WTC11 (cell line): ENCODE measurements at regions not wholly inside any gene's neighbourhood (a gene's known extent, or its start where the extent isn't known, plus 50 kb on each side); places are given as distances from the start of the nearest gene placed in this dataset.

Experiments used
- ATAC-seq: fragments of 200-7000 bp; cut with Tn5 transposase; 2 replicates; pipeline ENCODE4 v1.10.0; 2021; ENCODE audit warnings: mild to moderate bottlenecking, moderate library complexity
- CTCF ChIA-PET: fragments of 300-600 bp; sonication (Branson Sonifier 250); formaldehyde crosslinking; loops from one replicate; lab custom pipeline; 2021; ENCODE audit warnings: antibody characterized with exemption; lab: Charles Lee
- POLR2A ChIA-PET: fragments of 350-600 bp; sonication (Branson Sonifier 250); formaldehyde crosslinking; loops from one replicate; lab custom pipeline; 2021; ENCODE audit warnings: antibody characterized with exemption; lab: Charles Lee
- DNase-seq: peaks from one replicate; pipeline ENCODE4 v3.0.0; 2021; ENCODE audit warnings: low spot score
- H3K27ac Mint-ChIP-seq: 2 replicates; pipeline ENCODE4 v1.8.0; 2021; ENCODE audit warnings: mixed read lengths
- H3K27me3 Mint-ChIP-seq: 2 replicates; pipeline ENCODE4 v1.8.0; 2021; ENCODE audit warnings: low read depth, mild to moderate bottlenecking, moderate library complexity, mixed read lengths
- H3K36me3 Mint-ChIP-seq: 2 replicates; pipeline ENCODE4 v1.8.0; 2021; ENCODE audit warnings: mixed read lengths
- H3K4me1 Mint-ChIP-seq: 2 replicates; pipeline ENCODE4 v1.8.0; 2022; ENCODE audit warnings: mixed read lengths
- H3K4me3 Mint-ChIP-seq: 2 replicates; pipeline ENCODE4 v1.8.0; 2021; ENCODE audit warnings: mild to moderate bottlenecking, moderate library complexity, mixed read lengths
- H3K9me3 Mint-ChIP-seq: 2 replicates; pipeline ENCODE4 v1.8.0; 2021; ENCODE audit warnings: mixed read lengths
- FOXP1 ChIP-seq: sonication (generic); formaldehyde crosslinking; IDR thresholded peaks from 2 replicates; pipeline ENCODE4 v1.8.0; 2022; ENCODE audit warnings: missing genetic modification reagents, mild to moderate bottlenecking, moderate library complexity, borderline replicate concordance
- TEAD1 ChIP-seq: sonication (generic); formaldehyde crosslinking; IDR thresholded peaks from 2 replicates; pipeline ENCODE4 v1.8.0; 2022; ENCODE audit warnings: mild to moderate bottlenecking, missing genetic modification reagents
- TF ChIP-seq, protein P1 (sequence below): fragments of 250-450 bp; sonication (Bioruptor Pico); IDR thresholded peaks from 2 replicates; pipeline ENCODE4 v1.9.0; 2021; ENCODE audit warnings: mild to moderate bottlenecking, borderline replicate concordance
- TF ChIP-seq, protein P2 (sequence below): fragments of 250-450 bp; sonication (Bioruptor Pico); IDR thresholded peaks from 2 replicates; pipeline ENCODE4 v2.1.2; 2022; ENCODE audit warnings: mild to moderate bottlenecking, moderate library complexity
- TF ChIP-seq, protein P3 (sequence below): sonication (generic); formaldehyde crosslinking; IDR thresholded peaks from 2 replicates; pipeline ENCODE4 v1.8.1; 2023; ENCODE audit warnings: mild to moderate bottlenecking, moderate library complexity, missing genetic modification reagents
- TF ChIP-seq, protein P4 (sequence below): fragments of 200-600 bp; IDR thresholded peaks from 2 replicates; pipeline ENCODE4 v1.8.0; 2022; ENCODE audit warnings: antibody characterized with exemption
- TF ChIP-seq, protein P5 (sequence below): sonication (generic); formaldehyde crosslinking; IDR thresholded peaks from 2 replicates; pipeline ENCODE4 v1.8.0; 2022; ENCODE audit warnings: mild to moderate bottlenecking, missing genetic modification reagents
- TF ChIP-seq, protein P6 (sequence below): sonication (generic); formaldehyde crosslinking; IDR thresholded peaks from 2 replicates; pipeline ENCODE4 v1.8.1; 2023; ENCODE audit warnings: mild to moderate bottlenecking, missing genetic modification reagents

DNA sequence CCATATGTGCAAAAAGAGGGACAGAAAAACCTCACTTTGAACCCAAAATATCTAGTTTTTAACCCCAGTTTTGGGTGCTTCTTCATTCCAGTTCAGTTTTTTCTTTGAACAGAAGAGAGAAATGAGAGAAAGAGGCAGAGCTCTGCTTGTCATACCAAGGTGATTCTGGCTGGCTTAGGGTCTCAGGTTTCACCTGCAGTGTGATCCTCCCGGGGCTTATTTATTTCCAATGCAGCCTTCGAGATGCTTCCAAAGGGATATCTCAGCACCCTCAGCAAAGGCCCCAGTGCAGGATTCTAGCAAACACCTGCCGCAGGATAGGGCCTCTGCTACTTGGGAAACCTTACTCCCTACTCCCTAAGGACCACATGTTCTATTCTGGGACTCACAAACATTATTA lies 131.3 kb downstream of the WDR11 start:
- TF ChIP-seq, protein P1, sequence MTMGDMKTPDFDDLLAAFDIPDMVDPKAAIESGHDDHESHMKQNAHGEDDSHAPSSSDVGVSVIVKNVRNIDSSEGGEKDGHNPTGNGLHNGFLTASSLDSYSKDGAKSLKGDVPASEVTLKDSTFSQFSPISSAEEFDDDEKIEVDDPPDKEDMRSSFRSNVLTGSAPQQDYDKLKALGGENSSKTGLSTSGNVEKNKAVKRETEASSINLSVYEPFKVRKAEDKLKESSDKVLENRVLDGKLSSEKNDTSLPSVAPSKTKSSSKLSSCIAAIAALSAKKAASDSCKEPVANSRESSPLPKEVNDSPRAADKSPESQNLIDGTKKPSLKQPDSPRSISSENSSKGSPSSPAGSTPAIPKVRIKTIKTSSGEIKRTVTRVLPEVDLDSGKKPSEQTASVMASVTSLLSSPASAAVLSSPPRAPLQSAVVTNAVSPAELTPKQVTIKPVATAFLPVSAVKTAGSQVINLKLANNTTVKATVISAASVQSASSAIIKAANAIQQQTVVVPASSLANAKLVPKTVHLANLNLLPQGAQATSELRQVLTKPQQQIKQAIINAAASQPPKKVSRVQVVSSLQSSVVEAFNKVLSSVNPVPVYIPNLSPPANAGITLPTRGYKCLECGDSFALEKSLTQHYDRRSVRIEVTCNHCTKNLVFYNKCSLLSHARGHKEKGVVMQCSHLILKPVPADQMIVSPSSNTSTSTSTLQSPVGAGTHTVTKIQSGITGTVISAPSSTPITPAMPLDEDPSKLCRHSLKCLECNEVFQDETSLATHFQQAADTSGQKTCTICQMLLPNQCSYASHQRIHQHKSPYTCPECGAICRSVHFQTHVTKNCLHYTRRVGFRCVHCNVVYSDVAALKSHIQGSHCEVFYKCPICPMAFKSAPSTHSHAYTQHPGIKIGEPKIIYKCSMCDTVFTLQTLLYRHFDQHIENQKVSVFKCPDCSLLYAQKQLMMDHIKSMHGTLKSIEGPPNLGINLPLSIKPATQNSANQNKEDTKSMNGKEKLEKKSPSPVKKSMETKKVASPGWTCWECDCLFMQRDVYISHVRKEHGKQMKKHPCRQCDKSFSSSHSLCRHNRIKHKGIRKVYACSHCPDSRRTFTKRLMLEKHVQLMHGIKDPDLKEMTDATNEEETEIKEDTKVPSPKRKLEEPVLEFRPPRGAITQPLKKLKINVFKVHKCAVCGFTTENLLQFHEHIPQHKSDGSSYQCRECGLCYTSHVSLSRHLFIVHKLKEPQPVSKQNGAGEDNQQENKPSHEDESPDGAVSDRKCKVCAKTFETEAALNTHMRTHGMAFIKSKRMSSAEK: no peak
- no peak for TF ChIP-seq TEAD1
- TF ChIP-seq, protein P2, sequence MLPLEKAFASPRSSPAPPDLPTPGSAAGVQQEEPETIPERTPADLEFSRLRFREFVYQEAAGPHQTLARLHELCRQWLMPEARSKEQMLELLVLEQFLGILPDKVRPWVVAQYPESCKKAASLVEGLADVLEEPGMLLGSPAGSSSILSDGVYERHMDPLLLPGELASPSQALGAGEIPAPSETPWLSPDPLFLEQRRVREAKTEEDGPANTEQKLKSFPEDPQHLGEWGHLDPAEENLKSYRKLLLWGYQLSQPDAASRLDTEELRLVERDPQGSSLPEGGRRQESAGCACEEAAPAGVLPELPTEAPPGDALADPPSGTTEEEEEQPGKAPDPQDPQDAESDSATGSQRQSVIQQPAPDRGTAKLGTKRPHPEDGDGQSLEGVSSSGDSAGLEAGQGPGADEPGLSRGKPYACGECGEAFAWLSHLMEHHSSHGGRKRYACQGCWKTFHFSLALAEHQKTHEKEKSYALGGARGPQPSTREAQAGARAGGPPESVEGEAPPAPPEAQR (CRISPR knock-in tag): no peak
- TF ChIP-seq, all 79 proteins: peak for 0
- ChIA-PET CTCF (interaction anchor here (2.4 to 2.6 kb wide), 2 partner anchors 33 to 87 kb away, joined by 6 to 15 read pairs; no protein-coding TSS in a partner anchor), POLR2A (interaction anchor here (0.5 kb wide), 1 partner anchor 169 kb away, joined by 5 read pairs; no protein-coding TSS in a partner anchor)
- Mint-ChIP-seq H3K27me3 (peaks cover 49% of the 10 kb centered on the region), H3K4me1 (peaks cover 43% of the 10 kb centered on the region), H3K4me3 (no peak overlapping the region), H3K27ac (no peak overlapping the region), H3K36me3 (peaks cover 22% of the 10 kb centered on the region), H3K9me3 (peaks cover 27% of the 10 kb centered on the region)
- ATAC-seq (no peak), DNase-seq (no peak)

DNA sequence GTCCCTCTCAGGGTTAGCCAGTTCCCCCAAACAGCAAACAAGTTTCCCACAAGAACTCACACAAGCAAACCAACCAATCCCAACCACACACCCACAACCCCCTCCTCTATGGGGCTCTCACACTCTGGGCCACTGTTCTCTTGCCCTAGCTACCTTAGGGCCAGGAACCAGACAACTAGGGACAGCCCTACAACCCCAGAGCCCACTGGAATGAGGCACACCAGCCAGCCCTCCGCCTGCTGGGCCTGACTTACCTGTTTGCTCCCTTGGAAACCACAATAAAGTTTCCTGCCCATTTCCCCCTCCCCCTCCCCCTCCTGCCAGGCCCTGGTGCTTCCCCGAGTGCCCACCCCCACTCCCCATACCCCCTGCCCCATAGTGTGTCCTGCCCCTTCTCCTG lies 132.6 kb downstream of the WDR11 start:
- peaks cover 39% of the 10 kb centered on the region for H3K4me1 Mint-ChIP-seq
- POLR2A ChIA-PET: no interaction called here
- ATAC-seq: no peak
- DNase-seq: no peak
- H3K4me3 Mint-ChIP-seq: no peak overlapping the region
- peaks cover 37% of the 10 kb centered on the region for H3K27me3 Mint-ChIP-seq
- peaks cover 29% of the 10 kb centered on the region for H3K36me3 Mint-ChIP-seq
- H3K9me3 Mint-ChIP-seq: peaks cover 36% of the 10 kb centered on the region
- TF ChIP-seq, protein P3, sequence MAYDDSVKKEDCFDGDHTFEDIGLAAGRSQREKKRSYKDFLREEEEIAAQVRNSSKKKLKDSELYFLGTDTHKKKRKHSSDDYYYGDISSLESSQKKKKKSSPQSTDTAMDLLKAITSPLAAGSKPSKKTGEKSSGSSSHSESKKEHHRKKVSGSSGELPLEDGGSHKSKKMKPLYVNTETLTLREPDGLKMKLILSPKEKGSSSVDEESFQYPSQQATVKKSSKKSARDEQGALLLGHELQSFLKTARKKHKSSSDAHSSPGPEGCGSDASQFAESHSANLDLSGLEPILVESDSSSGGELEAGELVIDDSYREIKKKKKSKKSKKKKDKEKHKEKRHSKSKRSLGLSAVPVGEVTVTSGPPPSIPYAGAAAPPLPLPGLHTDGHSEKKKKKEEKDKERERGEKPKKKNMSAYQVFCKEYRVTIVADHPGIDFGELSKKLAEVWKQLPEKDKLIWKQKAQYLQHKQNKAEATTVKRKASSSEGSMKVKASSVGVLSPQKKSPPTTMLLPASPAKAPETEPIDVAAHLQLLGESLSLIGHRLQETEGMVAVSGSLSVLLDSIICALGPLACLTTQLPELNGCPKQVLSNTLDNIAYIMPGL: no peak
- TF ChIP-seq, protein P4, sequence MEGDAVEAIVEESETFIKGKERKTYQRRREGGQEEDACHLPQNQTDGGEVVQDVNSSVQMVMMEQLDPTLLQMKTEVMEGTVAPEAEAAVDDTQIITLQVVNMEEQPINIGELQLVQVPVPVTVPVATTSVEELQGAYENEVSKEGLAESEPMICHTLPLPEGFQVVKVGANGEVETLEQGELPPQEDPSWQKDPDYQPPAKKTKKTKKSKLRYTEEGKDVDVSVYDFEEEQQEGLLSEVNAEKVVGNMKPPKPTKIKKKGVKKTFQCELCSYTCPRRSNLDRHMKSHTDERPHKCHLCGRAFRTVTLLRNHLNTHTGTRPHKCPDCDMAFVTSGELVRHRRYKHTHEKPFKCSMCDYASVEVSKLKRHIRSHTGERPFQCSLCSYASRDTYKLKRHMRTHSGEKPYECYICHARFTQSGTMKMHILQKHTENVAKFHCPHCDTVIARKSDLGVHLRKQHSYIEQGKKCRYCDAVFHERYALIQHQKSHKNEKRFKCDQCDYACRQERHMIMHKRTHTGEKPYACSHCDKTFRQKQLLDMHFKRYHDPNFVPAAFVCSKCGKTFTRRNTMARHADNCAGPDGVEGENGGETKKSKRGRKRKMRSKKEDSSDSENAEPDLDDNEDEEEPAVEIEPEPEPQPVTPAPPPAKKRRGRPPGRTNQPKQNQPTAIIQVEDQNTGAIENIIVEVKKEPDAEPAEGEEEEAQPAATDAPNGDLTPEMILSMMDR: no peak
- TF ChIP-seq FOXP1 (CRISPR knock-in tag): no peak
- TF ChIP-seq, protein P5, sequence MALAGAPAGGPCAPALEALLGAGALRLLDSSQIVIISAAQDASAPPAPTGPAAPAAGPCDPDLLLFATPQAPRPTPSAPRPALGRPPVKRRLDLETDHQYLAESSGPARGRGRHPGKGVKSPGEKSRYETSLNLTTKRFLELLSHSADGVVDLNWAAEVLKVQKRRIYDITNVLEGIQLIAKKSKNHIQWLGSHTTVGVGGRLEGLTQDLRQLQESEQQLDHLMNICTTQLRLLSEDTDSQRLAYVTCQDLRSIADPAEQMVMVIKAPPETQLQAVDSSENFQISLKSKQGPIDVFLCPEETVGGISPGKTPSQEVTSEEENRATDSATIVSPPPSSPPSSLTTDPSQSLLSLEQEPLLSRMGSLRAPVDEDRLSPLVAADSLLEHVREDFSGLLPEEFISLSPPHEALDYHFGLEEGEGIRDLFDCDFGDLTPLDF (CRISPR knock-in tag): no peak
- TF ChIP-seq, protein P6, sequence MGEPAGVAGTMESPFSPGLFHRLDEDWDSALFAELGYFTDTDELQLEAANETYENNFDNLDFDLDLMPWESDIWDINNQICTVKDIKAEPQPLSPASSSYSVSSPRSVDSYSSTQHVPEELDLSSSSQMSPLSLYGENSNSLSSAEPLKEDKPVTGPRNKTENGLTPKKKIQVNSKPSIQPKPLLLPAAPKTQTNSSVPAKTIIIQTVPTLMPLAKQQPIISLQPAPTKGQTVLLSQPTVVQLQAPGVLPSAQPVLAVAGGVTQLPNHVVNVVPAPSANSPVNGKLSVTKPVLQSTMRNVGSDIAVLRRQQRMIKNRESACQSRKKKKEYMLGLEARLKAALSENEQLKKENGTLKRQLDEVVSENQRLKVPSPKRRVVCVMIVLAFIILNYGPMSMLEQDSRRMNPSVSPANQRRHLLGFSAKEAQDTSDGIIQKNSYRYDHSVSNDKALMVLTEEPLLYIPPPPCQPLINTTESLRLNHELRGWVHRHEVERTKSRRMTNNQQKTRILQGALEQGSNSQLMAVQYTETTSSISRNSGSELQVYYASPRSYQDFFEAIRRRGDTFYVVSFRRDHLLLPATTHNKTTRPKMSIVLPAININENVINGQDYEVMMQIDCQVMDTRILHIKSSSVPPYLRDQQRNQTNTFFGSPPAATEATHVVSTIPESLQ (CRISPR knock-in tag): no peak
- TF ChIP-seq, all 79 proteins: peak for 0
- H3K27ac Mint-ChIP-seq: no peak overlapping the region
- CTCF ChIA-PET: interaction anchor here (2.4 kb wide), 1 partner anchor 34 kb away, joined by 15 read pairs; no protein-coding TSS in a partner anchor
